Astrocyte (in vitro differentiated cells and primary cell): ENCODE measurements at regions not wholly inside any gene's neighbourhood (a gene's known extent, or its start where the extent isn't known, plus 50 kb on each side); places are given as distances from the start of the nearest gene placed in this dataset.
"Not testable (repeated sequence)": the region's sequence is repeated elsewhere in the genome, so short reads cannot be mapped to it uniquely, and the experiment has no call there.

ENCODE experiments used
- DNase-seq: peaks from one replicate; pipeline ENCODE4 v3.0.0-alpha.2; 2010; ENCODE audit warnings: low read depth
- FAIRE-seq: peaks from 2 replicates; lab custom pipeline; 2011; peaks lifted over from hg19 to GRCh38; lab: Jason Lieb, UNC
- H2AFZ ChIP-seq: 2 replicates; pipeline ENCODE4 v1.6.0; 2012; ENCODE audit warnings: low read depth, low read length, inconsistent platforms
- H3K27ac ChIP-seq: 2 replicates; pipeline ENCODE4 v1.5.1; 2011; ENCODE audit warnings: low read depth, low read length, inconsistent platforms
- H3K27me3 ChIP-seq: 2 replicates; pipeline ENCODE4 v1.6.0; 2011; ENCODE audit warnings: low read length, inconsistent platforms; ENCODE audit not compliant: insufficient read depth
- H3K36me3 ChIP-seq: 2 replicates; pipeline ENCODE4 v1.5.1; 2011; ENCODE audit warnings: low read length, inconsistent platforms; ENCODE audit not compliant: insufficient read depth
- H3K4me1 ChIP-seq: 2 replicates; pipeline ENCODE4 v1.5.1; 2011; ENCODE audit warnings: low read length, inconsistent platforms; ENCODE audit not compliant: insufficient read depth
- H3K4me2 ChIP-seq: 2 replicates; pipeline ENCODE4 v1.6.0; 2012; ENCODE audit warnings: low read length, inconsistent platforms
- H3K4me3 ChIP-seq: 2 replicates; pipeline ENCODE4 v1.5.1; 2011; ENCODE audit warnings: low read depth, mild to moderate bottlenecking, low read length, inconsistent platforms; ENCODE audit not compliant: insufficient read depth
- H3K79me2 ChIP-seq: 2 replicates; pipeline ENCODE4 v1.6.0; 2012; ENCODE audit warnings: mild to moderate bottlenecking, low read length, inconsistent platforms; ENCODE audit not compliant: insufficient read depth
- H3K9ac ChIP-seq: 2 replicates; pipeline ENCODE4 v1.6.0; 2012; ENCODE audit warnings: mild to moderate bottlenecking, low read length, inconsistent platforms
- H3K9me3 ChIP-seq: 2 replicates; pipeline ENCODE4 v1.5.1; 2012; ENCODE audit warnings: low read depth, mild to moderate bottlenecking, low read length, inconsistent platforms; ENCODE audit not compliant: insufficient read depth
- H4K20me1 ChIP-seq: 2 replicates; pipeline ENCODE4 v1.6.0; 2012; ENCODE audit warnings: low read length, inconsistent platforms; ENCODE audit not compliant: insufficient read depth
- H3K27ac Mint-ChIP-seq: one replicate; pipeline ENCODE4 v1.8.0; 2021; ENCODE audit warnings: mild to moderate bottlenecking, mixed read lengths; ENCODE audit not compliant: unreplicated experiment
- H3K27me3 Mint-ChIP-seq: one replicate; pipeline ENCODE4 v1.8.0; 2021; ENCODE audit warnings: low read depth, mixed read lengths; ENCODE audit not compliant: unreplicated experiment
- H3K36me3 Mint-ChIP-seq: one replicate; pipeline ENCODE4 v1.8.0; 2021; ENCODE audit warnings: low read depth, mixed read lengths; ENCODE audit not compliant: unreplicated experiment
- H3K4me1 Mint-ChIP-seq: one replicate; pipeline ENCODE4 v1.8.0; 2021; ENCODE audit warnings: low read depth, mixed read lengths; ENCODE audit not compliant: unreplicated experiment
- H3K4me3 Mint-ChIP-seq: one replicate; pipeline ENCODE4 v1.8.0; 2021; ENCODE audit warnings: mild to moderate bottlenecking, moderate library complexity, mixed read lengths; ENCODE audit not compliant: unreplicated experiment
- H3K9me3 Mint-ChIP-seq: one replicate; pipeline ENCODE4 v1.8.0; 2021; ENCODE audit warnings: mild to moderate bottlenecking, mixed read lengths; ENCODE audit not compliant: unreplicated experiment
- CTCF ChIP-seq: IDR thresholded peaks from 2 replicates; pipeline ENCODE4 v1.5.1; 2011; ENCODE audit warnings: low read depth, mild to moderate bottlenecking, inconsistent platforms, low read length, moderate library complexity; ENCODE audit not compliant: insufficient read depth
- EZH2 ChIP-seq: IDR thresholded peaks from 2 replicates; pipeline ENCODE4 v1.6.1; 2012; ENCODE audit warnings: mild to moderate bottlenecking, low read length, inconsistent platforms; ENCODE audit not compliant: insufficient read depth

- Histone ChIP-seq H3K4me2 (no peak overlapping the region), H3K27ac (no peak overlapping the region), H2AFZ (no peak overlapping the region), H3K36me3 (no peaks in the 10 kb centered on the region), H3K4me3 (no peak overlapping the region), H3K27me3 (no peaks in the 10 kb centered on the region), H3K9ac (no peak overlapping the region), H3K9me3 (no peaks in the 10 kb centered on the region), H3K4me1 (no peaks in the 10 kb centered on the region), H3K79me2 (no peaks in the 10 kb centered on the region), H4K20me1 (no peaks in the 10 kb centered on the region)
- Mint-ChIP-seq H3K27ac (no peak overlapping the region), H3K36me3 (no peaks in the 10 kb centered on the region), H3K4me1 (no peaks in the 10 kb centered on the region), H3K27me3 (no peaks in the 10 kb centered on the region), H3K9me3 (no peaks in the 10 kb centered on the region), H3K4me3 (no peak overlapping the region)
- no peak for DNase-seq
- TF ChIP-seq EZH2, result no peak
- TF ChIP-seq CTCF, result no peak
- FAIRE-seq, result no peak
Measured at GRCh38 chr3:164407111-164407510, 671.2 kb downstream of the SI start.

DNA sequence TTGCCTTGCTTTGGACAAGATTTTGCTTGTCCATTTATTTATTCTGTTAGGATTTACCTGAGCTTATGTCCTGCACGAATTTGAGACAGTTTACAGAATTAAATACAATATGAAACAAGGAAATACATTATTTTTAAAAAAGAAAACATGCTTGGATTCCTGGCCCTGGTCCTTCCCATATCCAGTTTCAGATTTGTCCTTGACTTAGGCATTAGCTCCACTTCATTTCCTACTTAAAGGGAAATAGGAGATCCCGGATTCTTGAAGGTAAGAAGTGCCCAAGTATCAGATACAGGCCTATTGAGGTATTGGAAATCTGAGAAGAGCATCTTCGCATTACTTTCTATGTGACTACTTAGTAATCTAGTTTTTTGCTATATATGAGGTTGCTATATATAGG is 672.0 kb downstream of the SI start:
- no peak overlapping the region for H3K4me2 ChIP-seq
- DNase-seq, result no peak
- no peaks in the 10 kb centered on the region for H3K27me3 ChIP-seq
- no peaks in the 10 kb centered on the region for H3K79me2 ChIP-seq
- H3K9ac ChIP-seq, result no peak overlapping the region
- no peaks in the 10 kb centered on the region for H3K4me1 Mint-ChIP-seq
- no peaks in the 10 kb centered on the region for H4K20me1 ChIP-seq
- H3K9me3 ChIP-seq, result no peaks in the 10 kb centered on the region
- no peak overlapping the region for H2AFZ ChIP-seq
- no peak for TF ChIP-seq EZH2
- TF ChIP-seq CTCF, result no peak
- no peaks in the 10 kb centered on the region for H3K9me3 Mint-ChIP-seq
- H3K27ac ChIP-seq, result no peak overlapping the region
- H3K27me3 Mint-ChIP-seq, result no peaks in the 10 kb centered on the region
- H3K4me1 ChIP-seq, result no peaks in the 10 kb centered on the region
- H3K36me3 Mint-ChIP-seq, result no peaks in the 10 kb centered on the region
- no peak overlapping the region for H3K27ac Mint-ChIP-seq
- no peak overlapping the region for H3K4me3 ChIP-seq
- H3K36me3 ChIP-seq, result no peaks in the 10 kb centered on the region
- no peak overlapping the region for H3K4me3 Mint-ChIP-seq
- FAIRE-seq, result no peak

GRCh38 chr3:164401923-164402322 is 676.4 kb downstream of the SI start:
- H3K9me3 Mint-ChIP-seq, result peaks cover 3% of the 10 kb centered on the region
- no peaks in the 10 kb centered on the region for H3K4me1 ChIP-seq
- no peak overlapping the region for H3K4me3 Mint-ChIP-seq
- no peak overlapping the region for H3K27ac Mint-ChIP-seq
- H3K4me2 ChIP-seq, result no peak overlapping the region
- H3K9me3 ChIP-seq, result no peaks in the 10 kb centered on the region
- no peaks in the 10 kb centered on the region for H3K79me2 ChIP-seq
- no peaks in the 10 kb centered on the region for H3K36me3 ChIP-seq
- H3K4me1 Mint-ChIP-seq, result no peaks in the 10 kb centered on the region
- H2AFZ ChIP-seq, result no peak overlapping the region
- no peak overlapping the region for H3K9ac ChIP-seq
- no peak overlapping the region for H3K4me3 ChIP-seq
- TF ChIP-seq CTCF, result no peak
- no peaks in the 10 kb centered on the region for H4K20me1 ChIP-seq
- no peak overlapping the region for H3K27ac ChIP-seq
- DNase-seq (no peak), FAIRE-seq (no peak)
- no peaks in the 10 kb centered on the region for H3K27me3 ChIP-seq
- no peaks in the 10 kb centered on the region for H3K27me3 Mint-ChIP-seq
- no peaks in the 10 kb centered on the region for H3K36me3 Mint-ChIP-seq

GRCh38 chr3:164401440-164401839 is 676.9 kb downstream of the SI start:
- DNase-seq, H2AFZ ChIP-seq, H3K27me3 Mint-ChIP-seq, H3K79me2 ChIP-seq, H3K4me1 Mint-ChIP-seq, H3K4me1 ChIP-seq, H3K4me2 ChIP-seq, H3K9me3 Mint-ChIP-seq, H3K27me3 ChIP-seq, H3K4me3 ChIP-seq, H3K9ac ChIP-seq, H3K9me3 ChIP-seq, FAIRE-seq, H3K36me3 Mint-ChIP-seq, H3K27ac Mint-ChIP-seq, H4K20me1 ChIP-seq, H3K36me3 ChIP-seq, H3K4me3 Mint-ChIP-seq, H3K27ac ChIP-seq: not testable (repeated sequence)
